OCI-LY1 (cell line): ENCODE measurements at regions not wholly inside any gene's neighbourhood (a gene's known extent, or its start where the extent isn't known, plus 50 kb on each side); places are given as distances from the start of the nearest gene placed in this dataset.

Experiments
- H2AFZ ChIP-seq: fragments of 200-600 bp; sonication (generic), shearing (Covaris generic); 2 replicates; pipeline ENCODE4 v1.6.0; 2014; ENCODE audit warnings: antibody characterized with exemption, mild to moderate bottlenecking, low read length
- H3F3A ChIP-seq: fragments of 200-600 bp; sonication (generic), shearing (Covaris generic); 2 replicates; pipeline ENCODE4 v1.6.0; 2014; ENCODE audit warnings: mild to moderate bottlenecking, antibody characterized with exemption, low read length, moderate library complexity; ENCODE audit not compliant: insufficient read depth
- H3K27ac ChIP-seq: fragments of 200-600 bp; sonication (generic); 2 replicates; pipeline ENCODE4 v1.5.1; 2014; ENCODE audit warnings: low read length, mixed run types, mild to moderate bottlenecking, low read depth; ENCODE audit not compliant: poor library complexity, severe bottlenecking
- H3K27me3 ChIP-seq: fragments of 200-600 bp; sonication (generic); 2 replicates; pipeline ENCODE4 v1.6.0; 2014; ENCODE audit warnings: antibody characterized with exemption, mild to moderate bottlenecking, low read length, moderate library complexity; ENCODE audit not compliant: insufficient read depth
- H3K36me3 ChIP-seq: fragments of 200-600 bp; sonication (generic); 2 replicates; pipeline ENCODE4 v1.6.1; 2014; ENCODE audit warnings: mild to moderate bottlenecking, antibody characterized with exemption, low read length, moderate library complexity, mixed read lengths; ENCODE audit not compliant: insufficient read depth
- H3K4me1 ChIP-seq: fragments of 200-600 bp; sonication (generic); 2 replicates; pipeline ENCODE4 v1.5.1; 2014; ENCODE audit warnings: mild to moderate bottlenecking, low read length, moderate library complexity; ENCODE audit not compliant: insufficient read depth, severe bottlenecking
- H3K4me2 ChIP-seq: fragments of 200-600 bp; sonication (generic), shearing (Covaris generic); 2 replicates; pipeline ENCODE4 v1.6.1; 2014; ENCODE audit warnings: low read length
- H3K4me3 ChIP-seq: fragments of 200-600 bp; sonication (generic); 2 replicates; pipeline ENCODE4 v1.5.1; 2014; ENCODE audit warnings: low read length, low read depth, mild to moderate bottlenecking, mixed read lengths; ENCODE audit not compliant: poor library complexity, severe bottlenecking
- H3K79me2 ChIP-seq: fragments of 200-600 bp; shearing (Covaris generic); 2 replicates; pipeline ENCODE4 v1.6.1; 2016; ENCODE audit warnings: mixed run types, low read length, mixed read lengths; ENCODE audit not compliant: insufficient read depth
- H3K9ac ChIP-seq: fragments of 200-600 bp; sonication (generic), shearing (Covaris generic); 2 replicates; pipeline ENCODE4 v1.6.1; 2014; ENCODE audit warnings: mild to moderate bottlenecking, low read length, mixed read lengths
- H3K9me2 ChIP-seq: fragments of 200-600 bp; sonication (generic), shearing (Covaris generic); 2 replicates; pipeline ENCODE4 v1.6.1; 2014; ENCODE audit warnings: low read depth, mild to moderate bottlenecking, low read length, mixed read lengths
- H3K9me3 ChIP-seq: fragments of 200-600 bp; shearing (Covaris generic); 2 replicates; pipeline ENCODE4 v1.6.1; 2014; ENCODE audit warnings: low read length, mixed read lengths
- H4K20me1 ChIP-seq: fragments of 200-600 bp; sonication (generic), shearing (Covaris generic); 2 replicates; pipeline ENCODE4 v1.6.0; 2016; ENCODE audit warnings: mild to moderate bottlenecking, low read length; ENCODE audit not compliant: insufficient read depth
- EZH2 ChIP-seq: fragments of 200-600 bp; sonication (generic), shearing (Covaris generic); IDR thresholded peaks from 2 replicates; pipeline ENCODE4 v1.8.0; 2017; ENCODE audit warnings: borderline replicate concordance, mixed run types, mild to moderate bottlenecking, antibody characterized with exemption, low read length, moderate library complexity, mixed read lengths
- TF ChIP-seq, protein P1 (sequence below): fragments of 200-600 bp; sonication (generic), shearing (Covaris generic); IDR thresholded peaks from 2 replicates; pipeline ENCODE4 v1.5.1; 2017; ENCODE audit warnings: mild to moderate bottlenecking, antibody characterized with exemption, low read length, moderate library complexity, mixed read lengths

DNA sequence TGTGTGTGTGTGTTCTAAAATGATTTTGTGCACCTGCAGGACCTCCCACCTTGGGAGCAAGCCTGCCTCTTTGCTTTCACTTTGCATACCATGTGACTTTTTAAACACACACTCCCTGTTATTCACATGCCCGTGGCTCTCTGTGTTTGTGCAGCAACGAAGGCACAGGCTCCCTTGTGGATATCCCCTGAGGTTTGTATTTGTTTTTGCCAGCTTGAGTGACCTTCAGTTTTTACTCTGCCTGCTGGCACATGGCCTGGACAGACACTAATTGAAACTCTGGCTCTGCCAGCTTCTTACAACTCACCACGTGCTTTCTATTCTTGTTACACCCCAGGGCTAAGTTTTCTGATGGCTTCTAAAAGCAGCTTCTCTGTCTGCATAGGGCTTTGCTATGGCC, 885.8 kb downstream of the SH3BGRL start:
- Histone ChIP-seq H3K4me2 (no peak overlapping the region), H3K36me3 (no peaks in the 10 kb centered on the region), H4K20me1 (no peaks in the 10 kb centered on the region), H3K79me2 (no peaks in the 10 kb centered on the region), H3F3A (no peaks in the 10 kb centered on the region), H3K9ac (no peak overlapping the region), H3K4me1 (no peaks in the 10 kb centered on the region), H2AFZ (no peak overlapping the region), H3K27me3 (no peaks in the 10 kb centered on the region), H3K27ac (no peak overlapping the region), H3K9me3 (no peaks in the 10 kb centered on the region), H3K4me3 (no peak overlapping the region), H3K9me2 (no peaks in the 10 kb centered on the region)
- TF ChIP-seq, protein P1, sequence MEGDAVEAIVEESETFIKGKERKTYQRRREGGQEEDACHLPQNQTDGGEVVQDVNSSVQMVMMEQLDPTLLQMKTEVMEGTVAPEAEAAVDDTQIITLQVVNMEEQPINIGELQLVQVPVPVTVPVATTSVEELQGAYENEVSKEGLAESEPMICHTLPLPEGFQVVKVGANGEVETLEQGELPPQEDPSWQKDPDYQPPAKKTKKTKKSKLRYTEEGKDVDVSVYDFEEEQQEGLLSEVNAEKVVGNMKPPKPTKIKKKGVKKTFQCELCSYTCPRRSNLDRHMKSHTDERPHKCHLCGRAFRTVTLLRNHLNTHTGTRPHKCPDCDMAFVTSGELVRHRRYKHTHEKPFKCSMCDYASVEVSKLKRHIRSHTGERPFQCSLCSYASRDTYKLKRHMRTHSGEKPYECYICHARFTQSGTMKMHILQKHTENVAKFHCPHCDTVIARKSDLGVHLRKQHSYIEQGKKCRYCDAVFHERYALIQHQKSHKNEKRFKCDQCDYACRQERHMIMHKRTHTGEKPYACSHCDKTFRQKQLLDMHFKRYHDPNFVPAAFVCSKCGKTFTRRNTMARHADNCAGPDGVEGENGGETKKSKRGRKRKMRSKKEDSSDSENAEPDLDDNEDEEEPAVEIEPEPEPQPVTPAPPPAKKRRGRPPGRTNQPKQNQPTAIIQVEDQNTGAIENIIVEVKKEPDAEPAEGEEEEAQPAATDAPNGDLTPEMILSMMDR, result no peak
- no peak for TF ChIP-seq EZH2

DNA sequence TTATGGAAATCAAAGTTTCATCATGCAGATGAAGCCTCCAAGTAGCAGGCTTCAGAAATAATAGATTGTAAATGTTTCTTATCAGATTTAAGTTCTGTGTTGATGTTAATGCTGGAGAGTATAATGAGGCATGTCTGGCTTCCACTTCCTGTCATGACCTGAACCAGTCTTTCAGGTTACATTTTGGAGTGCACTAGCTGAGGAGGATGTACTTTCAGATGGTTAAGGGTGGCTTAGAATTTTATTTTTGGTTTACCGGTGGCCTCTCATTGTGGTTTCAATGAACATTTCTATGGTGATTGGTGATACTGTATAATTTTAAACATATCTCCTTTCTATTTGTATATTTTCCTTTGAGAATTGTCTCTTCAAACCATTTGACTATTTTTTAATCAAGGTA, 890.4 kb downstream of the SH3BGRL start:
- TF ChIP-seq, protein P1, result no peak

DNA sequence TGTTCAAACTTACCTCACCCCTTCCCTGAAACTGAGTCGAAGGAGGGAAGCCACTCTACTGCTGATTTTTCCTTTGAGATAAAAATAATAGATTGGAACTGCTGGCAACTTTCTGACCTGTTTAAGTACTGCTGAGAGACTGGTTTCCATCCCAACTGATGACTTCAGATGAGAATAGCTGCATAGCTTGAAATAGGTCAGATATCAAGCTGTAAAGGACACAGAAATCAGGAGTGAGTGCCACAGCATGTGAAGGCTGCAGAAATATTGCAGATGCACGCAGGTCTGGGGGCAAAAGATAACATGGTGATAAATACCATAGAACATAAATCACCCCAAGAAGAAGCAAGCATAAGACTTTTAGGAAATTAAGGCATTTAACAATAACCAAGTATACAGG, 923.2 kb downstream of the SH3BGRL start:
- Histone ChIP-seq H3K4me2 (no peak overlapping the region), H3K9ac (no peak overlapping the region)

More for the DNA sequence above, 890.4 kb downstream of the SH3BGRL start:
- Histone ChIP-seq H3K79me2 (no peaks in the 10 kb centered on the region), H3K4me3 (no peak overlapping the region), H3K27ac (no peak overlapping the region), H3K9me2 (no peaks in the 10 kb centered on the region), H3K27me3 (no peaks in the 10 kb centered on the region), H3K36me3 (no peaks in the 10 kb centered on the region), H2AFZ (no peak overlapping the region), H3F3A (no peaks in the 10 kb centered on the region), H3K9me3 (no peaks in the 10 kb centered on the region), H3K4me1 (no peaks in the 10 kb centered on the region), H3K9ac (no peak overlapping the region), H3K4me2 (no peak overlapping the region), H4K20me1 (no peaks in the 10 kb centered on the region)

More for the DNA sequence above, 923.2 kb downstream of the SH3BGRL start:
- no peaks in the 10 kb centered on the region for H3K36me3 ChIP-seq
- no peaks in the 10 kb centered on the region for H3K9me2 ChIP-seq
- no peak overlapping the region for H3K27ac ChIP-seq
- TF ChIP-seq EZH2, result no peak
- TF ChIP-seq, protein P1, result no peak
- H2AFZ ChIP-seq, result no peak overlapping the region
- H3K27me3 ChIP-seq, result no peaks in the 10 kb centered on the region
- H4K20me1 ChIP-seq, result no peaks in the 10 kb centered on the region
- no peaks in the 10 kb centered on the region for H3K4me1 ChIP-seq
- no peaks in the 10 kb centered on the region for H3K9me3 ChIP-seq
- no peak overlapping the region for H3K4me3 ChIP-seq
- H3K79me2 ChIP-seq, result no peaks in the 10 kb centered on the region
- H3F3A ChIP-seq, result no peaks in the 10 kb centered on the region
